Gastroesophageal sphincter (tissue), 3 donors: ENCODE measurements at regions not wholly inside any gene's neighbourhood (a gene's known extent, or its start where the extent isn't known, plus 50 kb on each side); places are given as distances from the start of the nearest gene placed in this dataset.

Source experiments
- CTCF ChIP-seq, 4 experiments: fragments of 200-600 bp in 2 of 4; fragments of 450-650 bp in 2 of 4; sonication (generic) in 1 of 4; IDR thresholded peaks; one replicate each; pipeline ENCODE4 v1.5.1; 2017 to 2019; ENCODE audit warnings: antibody characterized with exemption in 4 of 4, mild to moderate bottlenecking in 2 of 4, moderate library complexity in 2 of 4
- POLR2A ChIP-seq, 2 donors: fragments of 450-650 bp; IDR thresholded peaks; one replicate each; pipeline ENCODE4 v1.6.1; 2017; ENCODE audit warnings: antibody characterized with exemption in 2 of 2, mild to moderate bottlenecking in 2 of 2, moderate library complexity in 1 of 2

- TF ChIP-seq CTCF (IDR thresholded peaks at IDR 0.05) (no peak), POLR2A (IDR thresholded peaks at IDR 0.05) (no peak)
These were observed 52.5 kb downstream of the RHOB start for GRCh38 chr2:20499387-20499786.
